SU-DHL-6 (cell line): ENCODE measurements at regions not wholly inside any gene's neighbourhood (a gene's known extent, or its start where the extent isn't known, plus 50 kb on each side); places are given as distances from the start of the nearest gene placed in this dataset.
"Not testable (repeated sequence)": the region's sequence is repeated elsewhere in the genome, so short reads cannot be mapped to it uniquely, and the experiment has no call there.

Experiments used
- H2AFZ ChIP-seq: fragments of 200-600 bp; sonication (generic); 2 replicates; pipeline ENCODE4 v1.6.1; 2014; ENCODE audit warnings: low read depth, mild to moderate bottlenecking, moderate library complexity, mixed read lengths, antibody characterized with exemption, low read length; ENCODE audit not compliant: severe bottlenecking
- H3F3A ChIP-seq: fragments of 200-600 bp; shearing (Covaris generic); 2 replicates; pipeline ENCODE4 v1.6.0; 2016; ENCODE audit warnings: antibody characterized with exemption, mild to moderate bottlenecking; ENCODE audit not compliant: insufficient read depth
- H3K27ac ChIP-seq: fragments of 200-600 bp; sonication (generic); 2 replicates; pipeline ENCODE4 v1.5.1; 2016; ENCODE audit warnings: low read depth, mild to moderate bottlenecking, low read length, moderate library complexity, mixed read lengths
- H3K27me3 ChIP-seq: fragments of 200-600 bp; sonication (generic), shearing (Covaris generic); 2 replicates; pipeline ENCODE4 v1.6.0; 2014; ENCODE audit warnings: mild to moderate bottlenecking, low read length
- H3K36me3 ChIP-seq: fragments of 200-600 bp; sonication (generic); 2 replicates; pipeline ENCODE4 v1.6.1; 2014; ENCODE audit warnings: mild to moderate bottlenecking, low read length, mixed read lengths
- H3K4me2 ChIP-seq: fragments of 300-600, 200-600 bp; shearing (Covaris generic), sonication (generic); 2 replicates; pipeline ENCODE4 v1.6.0; 2014; ENCODE audit warnings: low read length, low read depth, mild to moderate bottlenecking; ENCODE audit not compliant: poor library complexity, severe bottlenecking
- H3K4me3 ChIP-seq: fragments of 200-600 bp; sonication (generic); 2 replicates; pipeline ENCODE4 v1.5.1; 2014; ENCODE audit warnings: antibody characterized with exemption, low read length, mild to moderate bottlenecking, mixed read lengths; ENCODE audit not compliant: insufficient read depth, poor library complexity, severe bottlenecking
- H3K79me2 ChIP-seq: fragments of 200-600 bp; sonication (generic); 2 replicates; pipeline ENCODE4 v1.6.1; 2014; ENCODE audit warnings: mild to moderate bottlenecking, low read length, moderate library complexity; ENCODE audit not compliant: insufficient read depth
- H3K9ac ChIP-seq: fragments of 200-600 bp; sonication (generic); 2 replicates; pipeline ENCODE4 v1.7.0; 2014; ENCODE audit warnings: mild to moderate bottlenecking, low read length
- H3K9me2 ChIP-seq: fragments of 200-600 bp; sonication (generic); replicated peaks from 2 replicates; pipeline ENCODE4 v1.6.1; 2014; ENCODE audit warnings: low read length; ENCODE audit not compliant: insufficient read depth
- H3K9me3 ChIP-seq: fragments of 200-600 bp; sonication (generic); 2 replicates; pipeline ENCODE4 v1.6.1; 2014; ENCODE audit warnings: low read length, mixed read lengths; ENCODE audit not compliant: insufficient read depth
- H4K20me1 ChIP-seq: fragments of 200-600 bp; sonication (generic); 2 replicates; pipeline ENCODE4 v1.6.1; 2014; ENCODE audit warnings: low read depth, mild to moderate bottlenecking, antibody characterized with exemption, low read length, moderate library complexity, mixed read lengths
- CTCF ChIP-seq: fragments of 200-600 bp; sonication (generic); IDR thresholded peaks from one replicate; pipeline ENCODE4 v1.5.1; 2017; ENCODE audit warnings: antibody characterized with exemption, mild to moderate bottlenecking, low read length, moderate library complexity; ENCODE audit not compliant: insufficient read depth, poor library complexity, severe bottlenecking
- EZH2phosphoT487 ChIP-seq: fragments of 200-600 bp; sonication (generic), shearing (Covaris generic); conservative IDR thresholded peaks from 2 replicates; pipeline ENCODE4 v1.6.1; 2018; ENCODE audit warnings: mild to moderate bottlenecking, antibody characterized with exemption, low read length, moderate library complexity, mixed read lengths

GRCh38 chr3:8170971-8171508 lies 330.6 kb upstream of the LMCD1 start:
- Histone ChIP-seq H3K27ac (no peak overlapping the region), H3K36me3 (no peaks in the 10 kb centered on the region), H3F3A (no peaks in the 10 kb centered on the region), H3K9me2 (no peaks in the 10 kb centered on the region), H3K27me3 (no peaks in the 10 kb centered on the region), H3K4me3 (no peak overlapping the region), H3K4me2 (no peak overlapping the region), H3K9me3 (no peaks in the 10 kb centered on the region), H4K20me1 (no peaks in the 10 kb centered on the region), H3K79me2 (no peaks in the 10 kb centered on the region), H3K9ac (no peak overlapping the region), H2AFZ (no peak overlapping the region)
- no peak for TF ChIP-seq EZH2phosphoT487
- no peak for TF ChIP-seq CTCF

GRCh38 chr3:8173892-8174291 lies 327.7 kb upstream of the LMCD1 start:
- TF ChIP-seq CTCF (no peak), EZH2phosphoT487 (no peak)
- Histone ChIP-seq H3K9me3 (no peaks in the 10 kb centered on the region), H2AFZ (no peak overlapping the region), H3F3A (no peaks in the 10 kb centered on the region), H3K9me2 (no peaks in the 10 kb centered on the region), H4K20me1 (no peaks in the 10 kb centered on the region), H3K9ac (no peak overlapping the region), H3K36me3 (no peaks in the 10 kb centered on the region), H3K4me3 (no peak overlapping the region), H3K27ac (no peak overlapping the region), H3K4me2 (no peak overlapping the region), H3K79me2 (no peaks in the 10 kb centered on the region), H3K27me3 (no peaks in the 10 kb centered on the region)

GRCh38 chr3:8176759-8177483 lies 324.7 kb upstream of the LMCD1 start:
- H3K9me3 ChIP-seq, H3K4me2 ChIP-seq, H3K4me3 ChIP-seq, H4K20me1 ChIP-seq, H3K36me3 ChIP-seq, H2AFZ ChIP-seq, H3K79me2 ChIP-seq, H3K9me2 ChIP-seq, H3K9ac ChIP-seq, H3F3A ChIP-seq, H3K27me3 ChIP-seq, H3K27ac ChIP-seq: not testable (repeated sequence)

GRCh38 chr3:8178516-8178915 lies 323.1 kb upstream of the LMCD1 start:
- not testable (repeated sequence) for H3K9me3 ChIP-seq, H3K36me3 ChIP-seq, H3K9me2 ChIP-seq, H3K9ac ChIP-seq, H2AFZ ChIP-seq, H3K27me3 ChIP-seq, H4K20me1 ChIP-seq, H3K4me3 ChIP-seq, H3K27ac ChIP-seq, H3K79me2 ChIP-seq, H3K4me2 ChIP-seq, H3F3A ChIP-seq
